Kidney epithelial cell (primary cell): ENCODE measurements at regions not wholly inside any gene's neighbourhood (a gene's known extent, or its start where the extent isn't known, plus 50 kb on each side); places are given as distances from the start of the nearest gene placed in this dataset.

Experiments
- DNase-seq: peaks from one replicate; pipeline ENCODE4 v3.0.0-alpha.2; 2010; ENCODE audit warnings: low read depth
- H3K27me3 ChIP-seq: 2 replicates; pipeline ENCODE4 v1.6.0; 2011; ENCODE audit warnings: low read length; ENCODE audit not compliant: control insufficient read depth, insufficient read depth
- H3K36me3 ChIP-seq: 2 replicates; pipeline ENCODE4 v1.5.1; 2011; ENCODE audit warnings: low read length; ENCODE audit not compliant: control insufficient read depth, insufficient read depth
- H3K4me3 ChIP-seq: 2 replicates; pipeline ENCODE4 v1.5.1; 2011; ENCODE audit warnings: low read depth, mild to moderate bottlenecking, control low read depth, low read length
- TF ChIP-seq, protein P1 (sequence below): IDR thresholded peaks from 2 replicates; pipeline ENCODE4 v1.5.1; 2011; ENCODE audit warnings: mild to moderate bottlenecking, moderate library complexity, low read length, control low read depth, inconsistent platforms; ENCODE audit not compliant: insufficient read depth, poor library complexity, severe bottlenecking

DNA sequence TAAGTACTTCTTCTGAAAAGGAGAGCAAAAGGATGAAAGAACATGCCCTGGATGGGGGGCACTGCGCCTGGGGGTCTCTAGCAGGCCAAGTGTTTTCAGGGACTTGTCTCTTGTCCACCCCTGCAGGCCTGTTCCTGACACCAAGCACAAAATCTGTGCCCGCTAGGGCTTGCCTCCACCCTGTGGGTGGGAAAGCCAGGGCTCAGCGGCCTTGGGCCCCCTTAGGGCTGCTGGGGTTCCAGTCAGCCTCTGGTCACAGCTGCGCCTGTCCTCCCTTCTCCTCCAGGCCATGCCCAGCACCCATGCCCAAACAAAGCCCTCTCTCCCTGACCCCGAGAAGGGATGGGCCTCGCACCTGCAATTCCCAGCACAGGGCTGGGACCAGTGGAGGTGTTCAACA is 71.1 kb upstream of the TRPM1 start:
- TF ChIP-seq, protein P1, sequence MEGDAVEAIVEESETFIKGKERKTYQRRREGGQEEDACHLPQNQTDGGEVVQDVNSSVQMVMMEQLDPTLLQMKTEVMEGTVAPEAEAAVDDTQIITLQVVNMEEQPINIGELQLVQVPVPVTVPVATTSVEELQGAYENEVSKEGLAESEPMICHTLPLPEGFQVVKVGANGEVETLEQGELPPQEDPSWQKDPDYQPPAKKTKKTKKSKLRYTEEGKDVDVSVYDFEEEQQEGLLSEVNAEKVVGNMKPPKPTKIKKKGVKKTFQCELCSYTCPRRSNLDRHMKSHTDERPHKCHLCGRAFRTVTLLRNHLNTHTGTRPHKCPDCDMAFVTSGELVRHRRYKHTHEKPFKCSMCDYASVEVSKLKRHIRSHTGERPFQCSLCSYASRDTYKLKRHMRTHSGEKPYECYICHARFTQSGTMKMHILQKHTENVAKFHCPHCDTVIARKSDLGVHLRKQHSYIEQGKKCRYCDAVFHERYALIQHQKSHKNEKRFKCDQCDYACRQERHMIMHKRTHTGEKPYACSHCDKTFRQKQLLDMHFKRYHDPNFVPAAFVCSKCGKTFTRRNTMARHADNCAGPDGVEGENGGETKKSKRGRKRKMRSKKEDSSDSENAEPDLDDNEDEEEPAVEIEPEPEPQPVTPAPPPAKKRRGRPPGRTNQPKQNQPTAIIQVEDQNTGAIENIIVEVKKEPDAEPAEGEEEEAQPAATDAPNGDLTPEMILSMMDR, result no peak
- no peaks in the 10 kb centered on the region for H3K27me3 ChIP-seq
- no peaks in the 10 kb centered on the region for H3K36me3 ChIP-seq
- no peak overlapping the region for H3K4me3 ChIP-seq
- DNase-seq, result no peak

DNA sequence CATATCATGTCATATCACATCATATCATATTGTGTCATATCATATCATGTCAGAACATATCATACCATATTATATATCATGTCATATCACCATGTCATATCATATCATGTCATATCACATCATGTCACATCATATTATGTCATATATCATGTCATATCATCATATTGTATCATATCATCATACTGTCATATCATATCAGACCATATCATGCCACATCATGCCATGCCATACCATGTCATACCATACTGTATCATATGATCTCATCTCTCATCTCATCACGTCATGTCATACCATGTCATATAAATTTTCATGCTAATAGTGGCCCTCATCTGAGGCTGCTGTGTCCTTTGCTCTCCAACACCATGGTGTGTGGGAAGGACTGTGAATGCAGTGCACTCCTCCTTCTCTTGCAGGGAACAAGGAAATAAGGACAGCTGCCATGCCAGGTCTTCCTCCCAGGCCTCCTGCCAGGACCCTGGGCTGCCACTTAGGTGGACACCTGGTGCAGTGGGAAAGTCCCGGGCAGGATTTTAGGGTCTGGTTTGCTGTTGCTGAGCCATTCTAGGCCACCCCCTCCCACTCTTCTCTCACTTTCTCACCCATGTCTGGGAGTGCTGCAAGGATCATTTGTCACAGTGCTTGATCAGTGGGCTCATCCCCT is 72.4 kb upstream of the TRPM1 start:
- no peaks in the 10 kb centered on the region for H3K27me3 ChIP-seq
- no peak for DNase-seq
- no peak overlapping the region for H3K4me3 ChIP-seq
- no peaks in the 10 kb centered on the region for H3K36me3 ChIP-seq
- TF ChIP-seq, protein P1, result no peak

DNA sequence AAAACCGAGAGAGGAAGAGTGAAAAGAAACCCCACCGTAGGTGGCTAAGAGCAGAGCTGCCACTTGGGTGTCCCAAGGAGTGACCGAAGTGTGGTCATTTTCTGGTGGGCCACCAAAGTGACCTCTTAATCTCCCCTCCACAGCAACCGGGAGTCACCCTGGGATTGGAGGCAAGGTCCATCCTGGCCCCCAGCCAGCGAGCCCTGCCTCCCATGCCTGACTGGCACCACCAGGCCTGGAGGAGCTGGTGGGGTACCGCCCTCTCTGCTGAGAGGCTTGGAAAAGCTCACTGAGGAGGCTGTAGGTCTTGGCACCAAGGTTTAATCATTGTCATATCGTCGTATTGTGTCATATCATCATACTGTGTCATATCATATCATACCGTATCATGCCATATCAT is 74.0 kb upstream of the TRPM1 start:
- Histone ChIP-seq H3K27me3 (no peaks in the 10 kb centered on the region), H3K36me3 (no peaks in the 10 kb centered on the region)
- no peak for DNase-seq

GRCh38 chr15:31177951-31178350 is 76.4 kb upstream of the TRPM1 start:
- DNase-seq, result no peak
- Histone ChIP-seq H3K36me3 (no peaks in the 10 kb centered on the region), H3K27me3 (no peaks in the 10 kb centered on the region), H3K4me3 (no peak overlapping the region)
- TF ChIP-seq, protein P1, result no peak

More for the DNA sequence above, 74.0 kb upstream of the TRPM1 start:
- H3K4me3 ChIP-seq, result no peak overlapping the region
- TF ChIP-seq, protein P1, result no peak

DNA sequence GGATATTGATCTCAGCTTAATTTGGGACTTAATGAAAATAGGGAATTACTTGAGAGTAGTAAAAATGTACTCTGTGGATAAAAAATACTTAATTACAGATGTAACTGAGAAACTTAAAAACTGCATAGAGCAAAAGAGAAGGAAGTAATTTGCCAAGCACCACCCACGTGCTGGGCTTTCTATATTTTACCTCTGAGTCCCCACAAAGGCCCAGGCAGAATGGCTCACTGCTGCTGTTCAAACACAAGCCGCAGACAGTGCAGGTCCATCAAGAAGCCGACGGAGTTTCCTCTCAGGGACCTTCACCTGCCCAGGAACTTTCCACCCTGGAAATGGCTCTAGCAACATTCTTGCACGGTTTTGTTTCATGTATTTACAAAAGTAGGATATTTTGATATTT is 77.2 kb upstream of the TRPM1 start:
- DNase-seq, result no peak
- Histone ChIP-seq H3K4me3 (no peak overlapping the region), H3K27me3 (no peaks in the 10 kb centered on the region), H3K36me3 (no peaks in the 10 kb centered on the region)
- TF ChIP-seq, protein P1, result no peak

GRCh38 chr15:31179693-31180092 is 78.2 kb upstream of the TRPM1 start:
- no peaks in the 10 kb centered on the region for H3K27me3 ChIP-seq
- no peak overlapping the region for H3K4me3 ChIP-seq
- DNase-seq, result no peak
- TF ChIP-seq, protein P1, result no peak
- H3K36me3 ChIP-seq, result no peaks in the 10 kb centered on the region
